ENCODE measurements at regions not wholly inside any gene's neighbourhood (a gene's known extent, or its start where the extent isn't known, plus 50 kb on each side); places are given as distances from the start of the nearest gene placed in this dataset.
"Not testable (repeated sequence)": the region's sequence is repeated elsewhere in the genome, so short reads cannot be mapped to it uniquely, and the experiment has no call there.

DNA sequence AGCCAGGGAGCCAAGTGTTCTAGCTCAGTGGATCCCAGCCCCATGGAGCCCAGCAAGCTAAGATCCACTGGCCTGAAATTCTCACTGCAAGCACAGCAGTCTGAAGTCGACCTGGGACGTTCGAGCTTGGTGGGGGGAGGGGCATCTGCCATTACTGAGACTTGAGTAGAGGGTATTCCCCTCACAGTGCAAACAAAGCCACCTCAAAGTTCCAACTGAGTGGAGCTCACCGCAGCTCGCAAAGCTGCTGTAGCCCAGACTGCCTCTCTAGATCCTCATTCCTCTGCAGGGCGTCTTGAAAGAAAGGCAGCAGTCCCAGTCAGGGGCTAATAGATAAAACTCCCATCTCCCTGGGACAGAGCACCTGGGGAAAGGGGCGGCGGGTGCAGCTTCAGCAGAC, 226.3 kb downstream of the ZIC3 start:
- intact Hi-C loops (cut with micrococcal nuclease): no loop called here
- H3K4me3 Mint-ChIP-seq: no peak overlapping the region
- TF ChIP-seq, protein P1, sequence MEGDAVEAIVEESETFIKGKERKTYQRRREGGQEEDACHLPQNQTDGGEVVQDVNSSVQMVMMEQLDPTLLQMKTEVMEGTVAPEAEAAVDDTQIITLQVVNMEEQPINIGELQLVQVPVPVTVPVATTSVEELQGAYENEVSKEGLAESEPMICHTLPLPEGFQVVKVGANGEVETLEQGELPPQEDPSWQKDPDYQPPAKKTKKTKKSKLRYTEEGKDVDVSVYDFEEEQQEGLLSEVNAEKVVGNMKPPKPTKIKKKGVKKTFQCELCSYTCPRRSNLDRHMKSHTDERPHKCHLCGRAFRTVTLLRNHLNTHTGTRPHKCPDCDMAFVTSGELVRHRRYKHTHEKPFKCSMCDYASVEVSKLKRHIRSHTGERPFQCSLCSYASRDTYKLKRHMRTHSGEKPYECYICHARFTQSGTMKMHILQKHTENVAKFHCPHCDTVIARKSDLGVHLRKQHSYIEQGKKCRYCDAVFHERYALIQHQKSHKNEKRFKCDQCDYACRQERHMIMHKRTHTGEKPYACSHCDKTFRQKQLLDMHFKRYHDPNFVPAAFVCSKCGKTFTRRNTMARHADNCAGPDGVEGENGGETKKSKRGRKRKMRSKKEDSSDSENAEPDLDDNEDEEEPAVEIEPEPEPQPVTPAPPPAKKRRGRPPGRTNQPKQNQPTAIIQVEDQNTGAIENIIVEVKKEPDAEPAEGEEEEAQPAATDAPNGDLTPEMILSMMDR (IDR thresholded peaks at IDR 0.05): no peak
- ChIA-PET POLR2A (no interaction called here), CTCF (no interaction called here)
- no peak overlapping the region for H3K27ac Mint-ChIP-seq
- H3K4me1 Mint-ChIP-seq (ENCODE audit: low read depth): no peaks in the 10 kb centered on the region
- ATAC-seq: no peak
- H3K36me3 Mint-ChIP-seq (ENCODE audit: low read depth): no peaks in the 10 kb centered on the region
- DNase-seq: no peak
- H3K27me3 Mint-ChIP-seq: no peaks in the 10 kb centered on the region
- no peaks in the 10 kb centered on the region for H3K9me3 Mint-ChIP-seq

DNA sequence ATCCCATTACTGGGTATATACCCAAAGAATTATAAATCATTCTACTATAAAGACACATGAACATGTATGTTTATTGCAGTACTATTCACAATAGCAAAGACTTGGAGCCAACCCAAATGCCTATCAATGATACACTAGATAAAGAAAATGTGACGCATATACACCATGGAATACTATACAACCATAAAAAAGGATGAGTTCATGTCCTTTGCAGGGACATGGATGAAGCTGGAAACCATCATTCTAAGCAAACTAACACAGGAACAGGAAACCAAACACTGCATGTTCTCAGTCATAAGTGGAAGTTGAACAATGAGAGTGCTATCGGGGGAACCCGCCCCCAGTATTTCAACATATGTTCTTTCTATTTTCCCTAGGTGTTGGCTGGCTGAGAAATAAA, 232.0 kb downstream of the ZIC3 start:
- H3K4me1 Mint-ChIP-seq (ENCODE audit: low read depth); POLR2A ChIA-PET; H3K9me3 Mint-ChIP-seq; H3K36me3 Mint-ChIP-seq (ENCODE audit: low read depth); H3K27me3 Mint-ChIP-seq; H3K4me3 Mint-ChIP-seq; ATAC-seq; DNase-seq; CTCF ChIA-PET; intact Hi-C loops (cut with micrococcal nuclease); H3K27ac Mint-ChIP-seq: not testable (repeated sequence)

DNA sequence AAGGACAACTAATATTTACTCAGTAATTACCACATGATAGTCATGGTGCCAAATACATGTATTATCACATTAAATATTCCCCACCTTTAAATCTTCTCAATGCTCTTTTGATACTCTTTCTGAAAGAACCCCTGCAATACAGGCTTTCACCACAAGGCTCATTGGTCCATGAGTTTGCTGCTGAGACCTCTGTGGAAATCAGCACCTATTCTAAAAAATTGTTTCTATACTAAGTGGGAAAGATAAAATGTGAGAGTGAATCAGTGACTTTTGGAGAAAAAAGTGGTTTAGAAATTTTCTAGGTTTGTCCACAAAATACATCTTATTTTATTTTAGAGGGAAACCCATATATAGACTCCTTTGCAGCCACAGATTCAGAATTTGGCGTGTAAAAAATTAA, 257.3 kb downstream of the ZIC3 start:
- Mint-ChIP-seq H3K27ac (no peak overlapping the region), H3K9me3 (no peaks in the 10 kb centered on the region), H3K4me1 (ENCODE audit: low read depth) (no peaks in the 10 kb centered on the region), H3K4me3 (no peak overlapping the region), H3K27me3 (no peaks in the 10 kb centered on the region), H3K36me3 (ENCODE audit: low read depth) (no peaks in the 10 kb centered on the region)
- ChIA-PET CTCF (no interaction called here), POLR2A (no interaction called here)
- no peak for ATAC-seq
- no peak for DNase-seq
- intact Hi-C loops (cut with micrococcal nuclease): no loop called here
- TF ChIP-seq, protein P1 (IDR thresholded peaks at IDR 0.05): no peak

DNA sequence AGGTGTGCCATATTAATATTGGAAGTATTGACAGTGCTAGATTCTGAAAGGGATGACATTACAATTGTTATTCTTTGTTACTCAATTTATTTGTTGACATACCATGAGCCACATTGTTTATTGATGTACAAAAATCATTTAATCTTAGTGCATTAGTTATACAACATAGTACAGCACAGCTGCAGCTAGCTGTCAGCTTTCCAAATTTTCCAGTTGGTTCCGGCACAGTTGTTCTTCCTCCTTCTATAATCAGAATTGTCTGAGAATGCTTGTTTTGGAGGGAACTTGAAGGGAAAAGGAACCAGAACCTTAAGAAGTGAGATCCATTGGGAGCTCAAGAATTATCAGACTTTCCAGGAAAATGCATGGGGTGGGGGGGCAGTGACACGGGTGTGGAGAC, 281.4 kb downstream of the ZIC3 start:
- Mint-ChIP-seq H3K4me3 (no peak overlapping the region), H3K27me3 (no peaks in the 10 kb centered on the region), H3K9me3 (no peaks in the 10 kb centered on the region), H3K36me3 (ENCODE audit: low read depth) (no peaks in the 10 kb centered on the region), H3K4me1 (ENCODE audit: low read depth) (no peaks in the 10 kb centered on the region), H3K27ac (no peak overlapping the region)
- ATAC-seq: no peak
- intact Hi-C loops (cut with micrococcal nuclease): no loop called here
- TF ChIP-seq, protein P1 (IDR thresholded peaks at IDR 0.05): no peak
- POLR2A ChIA-PET: no interaction called here
- DNase-seq: no peak
- CTCF ChIA-PET: no interaction called here

DNA sequence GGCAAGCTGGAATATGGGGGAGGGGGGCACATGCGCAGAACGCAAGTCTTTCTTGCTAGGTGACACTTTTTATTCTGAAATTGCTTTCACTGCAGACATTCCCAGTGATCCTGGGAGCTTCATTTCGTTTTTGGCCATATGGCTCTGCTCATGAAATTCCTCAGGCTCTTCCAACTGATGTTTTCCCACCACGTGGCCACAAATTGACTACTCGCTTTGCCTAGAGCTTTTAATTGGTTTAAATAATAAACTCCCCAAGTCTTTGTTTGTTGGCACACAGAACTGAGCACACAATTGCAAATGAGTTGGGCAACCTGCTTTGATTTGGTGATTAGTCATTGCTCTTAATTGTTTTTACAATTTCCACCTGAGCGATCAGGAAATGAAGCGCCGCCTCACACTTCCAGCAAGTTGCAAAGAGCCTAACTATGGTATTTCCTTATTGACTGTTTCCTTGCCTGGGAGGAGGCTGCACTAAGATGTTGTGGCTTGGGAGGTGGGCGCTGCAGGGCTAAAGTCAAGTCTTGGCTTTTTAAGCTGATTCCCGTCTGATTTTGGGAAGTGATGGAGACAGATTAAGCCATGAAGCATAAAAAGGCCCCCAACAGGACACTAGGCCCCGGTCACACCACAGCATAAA, 282.5 kb downstream of the ZIC3 start:
- CTCF ChIA-PET: no interaction called here
- Mint-ChIP-seq H3K9me3 (no peaks in the 10 kb centered on the region), H3K27ac (no peak overlapping the region), H3K36me3 (ENCODE audit: low read depth) (no peaks in the 10 kb centered on the region), H3K4me3 (no peak overlapping the region), H3K4me1 (ENCODE audit: low read depth) (no peaks in the 10 kb centered on the region), H3K27me3 (no peaks in the 10 kb centered on the region)
- no peak for DNase-seq
- TF ChIP-seq, protein P1 (IDR thresholded peaks at IDR 0.05): no peak
- intact Hi-C loops (cut with micrococcal nuclease): no loop called here
- POLR2A ChIA-PET: no interaction called here
- no peak for ATAC-seq

DNA sequence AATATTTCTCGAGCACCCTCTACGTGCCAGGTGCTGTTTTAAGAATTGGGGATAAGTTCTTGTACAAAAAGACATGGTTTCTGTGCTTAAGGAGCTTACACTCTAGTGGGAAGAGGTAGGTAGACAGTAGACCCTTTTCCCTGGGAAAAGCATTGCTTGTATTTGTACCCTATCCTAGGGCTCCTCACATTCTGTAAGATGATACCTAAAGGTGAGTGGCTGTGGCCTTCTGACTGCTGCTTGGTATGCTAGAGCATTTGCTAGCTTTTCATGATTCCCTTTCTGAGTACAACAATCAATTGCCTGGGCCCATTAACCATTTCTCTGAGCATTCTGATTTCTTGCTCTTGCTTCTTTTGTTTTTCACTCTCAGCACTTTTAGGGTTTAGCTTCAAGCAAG, 286.6 kb downstream of the ZIC3 start:
- no peaks in the 10 kb centered on the region for H3K4me1 Mint-ChIP-seq (ENCODE audit: low read depth)
- TF ChIP-seq, protein P1 (IDR thresholded peaks at IDR 0.05): no peak
- no peaks in the 10 kb centered on the region for H3K36me3 Mint-ChIP-seq (ENCODE audit: low read depth)
- H3K9me3 Mint-ChIP-seq: no peaks in the 10 kb centered on the region
- ChIA-PET POLR2A (no interaction called here), CTCF (no interaction called here)
- H3K4me3 Mint-ChIP-seq: no peak overlapping the region
- H3K27ac Mint-ChIP-seq: no peak overlapping the region
- no peak for DNase-seq
- no peak for ATAC-seq
- intact Hi-C loops (cut with micrococcal nuclease): no loop called here
- H3K27me3 Mint-ChIP-seq: no peaks in the 10 kb centered on the region
